ENCODE measurements at regions not wholly inside any gene's neighbourhood (a gene's known extent, or its start where the extent isn't known, plus 50 kb on each side); places are given as distances from the start of the nearest gene placed in this dataset.

GRCh38 chr10:111543854-111544253, 467.0 kb downstream of the ADRA2A start:
- TF ChIP-seq CTCF (tag by site-specific recombination; IDR thresholded peaks at IDR 0.05) (no peak), ZNF776 (tag by site-specific recombination; IDR thresholded peaks at IDR 0.05; ENCODE audit: borderline replicate concordance) (no peak), ZNF416 (tag by site-specific recombination; IDR thresholded peaks at IDR 0.05) (no peak), ZBTB26 (tag by site-specific recombination; optimal IDR thresholded peaks at IDR 0.05) (no peak), ZNF777 (tag by site-specific recombination; IDR thresholded peaks at IDR 0.05; ENCODE audit: borderline replicate concordance) (no peak), ZNF791 (tag by site-specific recombination; IDR thresholded peaks at IDR 0.05) (no peak), ZNF707 (tag by site-specific recombination; IDR thresholded peaks at IDR 0.05) (no peak)

All from HEK293 (cell line).